Upper lobe of left lung (tissue), 6 donors: ENCODE measurements at regions not wholly inside any gene's neighbourhood (a gene's known extent, or its start where the extent isn't known, plus 50 kb on each side); places are given as distances from the start of the nearest gene placed in this dataset.
A peak's percentile ranks its signal among the peaks of the same experiment; 100 is the strongest.
"Not testable (repeated sequence)": the region's sequence is repeated elsewhere in the genome, so short reads cannot be mapped to it uniquely, and the experiment has no call there.

ENCODE experiments used
- ATAC-seq, 2 donors: fragments of 200-7000 bp; cut with Tn5 transposase; one replicate each; pipeline ENCODE4 v1.9.1; 2022; ENCODE audit warnings: mild to moderate bottlenecking in 2 of 2, moderate library complexity in 2 of 2; ENCODE audit not compliant: low FRiP score in 2 of 2
- DNase-seq, 2 donors: peaks; one replicate each; pipeline ENCODE4 v3.0.0-alpha.2; 2019 to 2020
- H3K27ac ChIP-seq, 4 donors: fragments of 200-600 bp; sonication (generic); one replicate each; pipeline ENCODE4 v1.5.1; 2016 to 2019
- H3K27me3 ChIP-seq, 4 donors: fragments of 200-600 bp; sonication (generic); one replicate each; pipeline ENCODE4 v1.5.1; 2017 to 2019
- H3K36me3 ChIP-seq, 4 donors: fragments of 200-600 bp; sonication (generic); one replicate each; pipeline ENCODE4 v1.5.1; 2016 to 2019
- H3K4me1 ChIP-seq, 4 donors: fragments of 200-600 bp; sonication (generic); one replicate each; pipeline ENCODE4 v1.5.1; 2018 to 2019
- H3K4me3 ChIP-seq, 4 donors: fragments of 200-600 bp; sonication (generic); one replicate each; pipeline ENCODE4 v1.5.1; 2017 to 2019; ENCODE audit warnings: mild to moderate bottlenecking in 2 of 4, moderate library complexity in 1 of 4
- H3K9me3 ChIP-seq, 4 donors: fragments of 200-600 bp; sonication (generic); one replicate each; pipeline ENCODE4 v1.5.1; 2018 to 2019
- CTCF ChIP-seq, 6 experiments: fragments of 450-650 bp in 4 of 6; fragments of 200-600 bp in 2 of 6; sonication (generic) in 2 of 6; IDR thresholded peaks; one replicate each; pipeline ENCODE4 v1.5.1; 2016 to 2019; ENCODE audit warnings: antibody characterized with exemption in 6 of 6
- EP300 ChIP-seq, 4 donors: sonication (generic); formaldehyde crosslinking; IDR thresholded peaks; one replicate each; pipeline ENCODE4 v1.5.1; 2017; ENCODE audit warnings: antibody characterized with exemption in 4 of 4, control low read depth in 2 of 4
- POLR2A ChIP-seq, 4 donors: fragments of 450-650 bp; IDR thresholded peaks; one replicate each; pipeline ENCODE4 v1.5.1; 2016 to 2017; ENCODE audit warnings: antibody characterized with exemption in 4 of 4, mild to moderate bottlenecking in 2 of 4
- POLR2AphosphoS5 ChIP-seq, 2 donors: sonication (generic); formaldehyde crosslinking; IDR thresholded peaks; one replicate each; pipeline ENCODE4 v1.5.1; 2017; ENCODE audit warnings: antibody characterized with exemption in 2 of 2
- WGBS, 2 donors: methylation state at CpG; one replicate each; pipeline ENCODE4 v1.1.5; 2017 to 2018; 5-methylcytosine and 5-hydroxymethylcytosine counted together
- donor health status: DM: no; HTN: no; CAD: no; lungs with moderate emphysema.
- donor health status: DM: no; HTN: yes; CAD: no; lungs with severe emphysema.

DNA sequence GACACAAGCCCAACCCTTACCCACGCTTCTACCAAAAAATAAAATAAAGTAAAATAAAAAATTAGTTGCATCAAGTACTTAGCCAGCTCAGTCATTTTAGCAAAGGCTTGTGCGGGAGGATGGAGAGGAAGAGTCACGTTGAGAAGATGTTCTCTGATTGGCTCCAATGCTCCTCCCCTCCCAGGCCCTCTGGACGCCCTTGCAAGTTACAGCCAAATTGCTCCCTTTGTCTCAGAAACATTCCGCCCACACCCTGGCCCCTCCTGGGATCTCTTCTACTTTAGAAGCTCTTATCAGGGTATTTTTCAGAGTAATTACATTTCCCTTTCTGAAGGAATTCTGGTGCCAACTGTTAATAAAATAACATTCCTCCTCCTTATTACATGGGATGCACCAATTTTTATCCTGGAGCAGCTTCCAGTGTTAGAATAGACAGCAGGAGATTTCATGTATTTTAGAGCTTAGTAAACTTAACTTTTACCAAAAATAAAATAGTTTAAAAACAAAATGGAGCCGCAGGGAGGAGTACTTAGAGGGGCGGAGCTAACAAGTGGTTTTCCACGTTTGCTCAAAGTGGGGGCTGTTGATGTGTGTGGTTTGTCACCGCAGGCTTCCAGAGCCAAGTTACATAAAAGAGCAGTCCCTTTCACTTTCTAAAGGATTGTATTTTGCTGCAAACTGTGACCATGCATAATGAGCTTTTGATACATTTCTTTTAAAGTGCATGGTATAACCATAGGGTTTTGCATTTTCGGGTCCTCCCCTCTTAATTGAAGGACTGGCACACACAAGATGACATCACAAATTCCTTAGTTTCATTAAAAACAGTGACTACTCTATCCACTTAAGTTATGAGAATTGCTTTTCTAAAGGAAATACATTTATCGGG, 71.7 kb upstream of the RAP1B start:
- Histone ChIP-seq H3K4me3 (peak overlapping the region in 3 of 4 donors; percentile 17 to 37 (median 36)), H3K9me3 (no peaks in the 10 kb centered on the region), H3K4me1 (peaks cover 9 to 22% (median 16%) of the 10 kb centered on the region in 4 donors), H3K27ac (peak overlapping the region; percentile 35 to 75 (median 66)), H3K36me3 (no peaks in the 10 kb centered on the region), H3K27me3 (no peaks in the 10 kb centered on the region)
- DNase-seq (peak in 1 of 2 donors; percentile 66), ATAC-seq (peak; percentile 85 to 94)
- TF ChIP-seq POLR2A (IDR thresholded peaks at IDR 0.05) = no peak
- TF ChIP-seq CTCF (IDR thresholded peaks at IDR 0.05) = no peak
- 20% methylated on average over 11 of the region's 11 CpGs for WGBS, 2 donors

DNA sequence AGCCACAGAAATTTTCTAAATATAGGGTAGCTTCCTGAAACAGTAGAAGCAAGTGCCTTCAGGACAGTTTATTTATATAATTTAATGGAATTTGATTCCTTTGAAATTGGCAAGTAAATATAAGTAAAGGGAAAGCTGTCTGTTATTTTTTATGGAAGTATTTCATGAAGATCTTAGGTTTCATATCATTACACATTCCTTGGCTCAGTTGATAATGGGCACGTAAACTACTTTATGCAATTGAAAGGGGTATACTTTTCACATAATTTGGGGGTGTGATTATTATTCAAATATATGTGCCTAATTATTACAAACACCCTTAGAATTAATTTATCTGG, 71.1 kb upstream of the RAP1B start:
- H3K27me3 ChIP-seq = no peaks in the 10 kb centered on the region
- TF ChIP-seq POLR2A (IDR thresholded peaks at IDR 0.05) (no peak), POLR2AphosphoS5 (IDR thresholded peaks at IDR 0.05) (no peak), EP300 (IDR thresholded peaks at IDR 0.05) (no peak)
- H3K27ac ChIP-seq = peak overlapping the region in 3 of 4 donors; percentile 35 to 69 (median 62)
- 51 to 67% methylated on average over 1 of the region's 1 CpG for WGBS, 2 donors
- peak overlapping the region in 2 of 4 donors; percentile 36 to 37 for H3K4me3 ChIP-seq
- no peaks in the 10 kb centered on the region for H3K9me3 ChIP-seq
- ATAC-seq (no peak), DNase-seq (no peak)
- peaks cover 9 to 22% (median 16%) of the 10 kb centered on the region in 4 donors for H3K4me1 ChIP-seq
- no peaks in the 10 kb centered on the region for H3K36me3 ChIP-seq

DNA sequence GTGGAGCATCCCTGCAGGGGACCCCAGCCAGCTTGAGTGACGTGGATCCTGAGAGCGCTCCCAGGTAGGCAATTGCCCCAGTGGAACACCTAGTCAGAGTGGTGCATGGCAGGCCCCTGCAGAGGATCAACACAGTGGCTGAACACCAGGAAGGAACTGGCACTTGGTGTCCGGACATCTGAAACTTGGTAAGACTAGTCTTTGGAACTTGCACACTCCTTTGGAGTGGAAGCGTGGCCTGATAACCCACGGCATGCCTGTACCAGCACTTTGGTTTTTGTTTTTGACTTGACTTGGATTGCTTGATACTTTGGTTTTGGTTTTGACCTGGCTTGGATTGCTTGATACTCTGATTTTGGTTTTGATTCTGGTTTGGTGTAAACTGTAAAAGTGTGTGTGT, 69.9 kb upstream of the RAP1B start:
- H3K9me3 ChIP-seq, H3K36me3 ChIP-seq, H3K4me3 ChIP-seq, H3K27me3 ChIP-seq, H3K27ac ChIP-seq, DNase-seq, ATAC-seq: not testable (repeated sequence)
- 91 to 98% methylated on average over 2 to 5 of the region's 5 CpGs for WGBS, 2 donors
- peaks cover 9 to 22% (median 16%) of the 10 kb centered on the region in 4 donors for H3K4me1 ChIP-seq

DNA sequence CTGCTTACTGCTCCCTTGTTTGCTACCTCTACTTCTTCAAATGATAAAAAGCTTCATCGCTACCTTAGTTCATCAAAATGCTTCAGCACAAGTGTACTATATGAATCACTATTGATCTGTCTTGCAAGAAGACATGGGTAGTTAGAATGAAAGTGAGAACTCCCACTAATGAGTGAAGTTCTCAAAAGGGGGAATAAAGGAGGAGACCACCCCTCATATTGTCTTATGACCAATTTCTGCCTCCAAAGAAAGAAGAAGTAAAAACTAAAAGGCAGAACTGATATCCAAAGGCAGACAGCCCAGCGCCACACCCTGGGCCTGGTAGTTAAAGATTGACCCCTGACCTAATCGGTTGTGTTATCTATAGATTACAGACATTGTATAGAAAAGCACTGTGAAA, 63.4 kb upstream of the RAP1B start:
- not testable (repeated sequence) for H3K4me3 ChIP-seq, ATAC-seq, H3K36me3 ChIP-seq, H3K27ac ChIP-seq, H3K4me1 ChIP-seq, DNase-seq, H3K27me3 ChIP-seq
- H3K9me3 ChIP-seq = peaks cover 11 to 20% (median 13%) of the 10 kb centered on the region in 4 donors
- WGBS, 2 donors = 92 to 93% methylated on average over 3 of the region's 3 CpGs

DNA sequence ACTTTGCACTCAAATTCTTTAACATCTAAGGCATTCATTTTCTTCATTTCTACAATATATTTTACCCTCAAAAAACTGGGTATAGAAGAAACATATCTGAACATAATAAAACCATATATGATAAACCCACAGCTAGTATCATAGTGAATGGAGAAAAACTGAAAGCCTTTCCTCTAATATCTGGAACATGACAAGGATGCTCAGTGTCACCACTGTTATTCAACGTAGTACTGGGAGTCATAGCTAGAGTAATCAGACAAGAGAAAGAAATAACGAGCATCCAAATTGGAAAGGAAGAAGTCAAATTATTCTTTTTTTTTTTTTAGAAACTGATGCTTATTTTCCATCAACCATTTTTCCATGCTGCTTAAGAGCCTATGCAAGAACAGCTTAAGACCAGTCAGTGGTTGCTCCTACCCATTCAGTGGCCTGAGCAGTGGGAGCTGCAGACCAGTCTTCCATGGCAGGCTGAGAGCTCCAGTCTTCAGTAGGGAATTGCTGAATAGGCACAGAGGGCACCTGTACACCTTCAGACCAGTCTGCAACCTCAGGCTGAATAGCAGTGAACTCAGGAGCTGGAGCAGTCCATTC, 58.0 kb upstream of the RAP1B start:
- H3K4me1 ChIP-seq, H3K9me3 ChIP-seq, DNase-seq, H3K4me3 ChIP-seq, H3K36me3 ChIP-seq, ATAC-seq, H3K27ac ChIP-seq, H3K27me3 ChIP-seq: not testable (repeated sequence)
- WGBS, 2 donors = 82 to 85% methylated on average over 2 of the region's 2 CpGs

DNA sequence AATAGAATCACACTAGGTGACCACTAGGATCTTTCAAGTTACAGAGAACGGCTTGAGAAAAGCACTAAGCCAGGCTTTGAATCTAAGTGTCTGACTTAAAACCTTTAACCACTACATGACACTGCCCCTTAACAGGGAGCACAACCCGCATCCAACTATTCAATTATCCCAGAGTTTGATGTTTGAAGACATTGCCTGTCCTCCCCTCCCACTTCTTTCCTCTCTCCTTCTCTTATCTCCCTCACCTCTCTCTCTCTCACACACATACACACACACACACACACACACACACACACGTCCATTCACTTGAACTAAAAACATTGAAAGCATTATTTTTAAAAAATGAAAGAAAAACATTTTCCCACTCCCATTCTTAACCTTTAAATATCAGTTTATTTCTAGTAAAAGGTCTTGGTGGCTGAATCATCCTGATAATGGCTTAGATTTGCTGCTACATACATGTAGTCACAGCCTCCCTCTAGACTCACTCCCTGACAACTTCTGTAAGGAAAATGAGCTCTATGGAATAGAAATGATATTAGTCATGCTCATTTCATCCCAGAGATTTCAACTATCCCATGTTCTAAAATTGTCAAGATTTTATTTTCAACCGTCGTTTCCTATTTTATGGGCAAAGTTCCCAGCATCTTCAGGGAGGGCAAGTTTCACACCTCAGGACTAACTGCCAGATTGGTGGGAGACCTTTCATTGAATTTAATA, 53.5 kb upstream of the RAP1B start:
- H3K27ac ChIP-seq = no peak overlapping the region
- H3K4me3 ChIP-seq = no peak overlapping the region
- TF ChIP-seq CTCF (IDR thresholded peaks at IDR 0.05) = no peak
- no peak for TF ChIP-seq EP300 (IDR thresholded peaks at IDR 0.05)
- no peak for TF ChIP-seq POLR2A (IDR thresholded peaks at IDR 0.05)
- no peak for TF ChIP-seq POLR2AphosphoS5 (IDR thresholded peaks at IDR 0.05)
- H3K4me1 ChIP-seq = peaks cover 0 to 8% (median 5%) of the 10 kb centered on the region in 4 donors
- ATAC-seq (no peak), DNase-seq (no peak)
- H3K36me3 ChIP-seq = no peaks in the 10 kb centered on the region
- H3K9me3 ChIP-seq = no peaks in the 10 kb centered on the region
- WGBS, 2 donors = 64 to 73% methylated on average over 5 of the region's 5 CpGs
- no peaks in the 10 kb centered on the region for H3K27me3 ChIP-seq
